ENCODE measurements at regions not wholly inside any gene's neighbourhood (a gene's known extent, or its start where the extent isn't known, plus 50 kb on each side); places are given as distances from the start of the nearest gene placed in this dataset.
"Not testable (repeated sequence)": the region's sequence is repeated elsewhere in the genome, so short reads cannot be mapped to it uniquely, and the experiment has no call there.

GRCh38 chr20:1810926-1811620, 84.1 kb upstream of the SIRPA start:
- DNase-seq (ENCODE audit: low read depth): peak; percentile 37

DNA sequence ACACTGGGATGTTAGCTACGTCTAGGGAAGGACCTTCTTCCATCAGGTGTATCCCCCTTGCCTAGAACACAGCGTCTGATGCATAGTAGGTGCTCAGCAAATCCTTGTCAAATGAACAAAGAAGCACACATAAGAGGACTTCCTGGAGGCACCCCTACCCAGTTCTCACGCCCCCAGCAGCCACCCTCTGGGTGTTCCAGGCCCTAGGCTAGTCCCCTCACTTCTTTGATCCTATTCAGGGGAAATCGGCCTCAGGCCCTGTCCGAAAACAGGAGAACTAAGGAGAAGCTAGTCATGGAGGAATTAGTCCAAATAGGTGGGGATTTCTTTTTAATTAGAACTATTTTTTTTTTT, 84.7 kb upstream of the SIRPA start:
- DNase-seq (ENCODE audit: low read depth): no peak

DNA sequence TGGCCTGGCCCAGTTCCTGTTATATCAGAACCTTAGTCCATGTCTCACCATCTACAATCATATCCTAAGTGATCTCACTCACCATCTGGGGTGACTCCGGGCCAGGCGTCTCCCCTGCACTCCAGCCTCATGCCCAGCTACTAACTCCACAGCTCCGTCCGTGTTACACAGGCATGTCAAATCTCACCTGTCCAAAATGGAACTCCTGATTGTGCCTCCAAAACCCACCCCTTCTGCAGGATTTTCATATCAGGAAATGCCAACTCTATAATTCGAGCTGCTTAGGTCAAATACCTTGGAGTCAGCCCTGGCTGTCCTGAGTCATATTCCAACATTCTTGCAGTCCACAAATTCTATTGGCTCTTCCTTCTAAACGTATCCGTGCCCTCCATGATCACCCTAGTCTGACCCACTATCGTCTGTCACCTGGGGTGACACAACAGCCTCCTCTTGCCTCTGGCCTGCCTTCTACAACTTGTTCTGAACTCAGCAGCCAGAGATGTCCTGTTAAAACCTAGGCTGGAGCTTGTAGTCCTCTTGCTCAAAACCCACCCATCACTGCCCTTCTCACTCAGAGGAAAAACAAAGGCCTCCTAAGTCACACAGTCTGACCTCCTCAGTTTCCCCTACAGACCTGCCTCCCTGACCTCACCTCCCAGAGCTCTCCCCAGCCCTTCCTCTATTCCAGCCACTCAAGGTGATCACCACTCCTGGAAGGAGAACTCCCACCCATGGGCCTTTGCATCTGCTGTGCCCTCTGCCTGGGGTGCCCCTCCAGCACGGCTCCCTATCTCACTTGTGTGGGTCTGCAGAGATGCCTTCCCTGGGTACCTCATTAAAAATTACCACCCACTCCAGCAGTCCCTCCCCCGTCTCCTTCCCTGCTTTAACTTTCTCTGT, 85.3 kb upstream of the SIRPA start:
- DNase-seq (ENCODE audit: low read depth): peak; percentile 53

GRCh38 chr20:1809131-1809572, 86.1 kb upstream of the SIRPA start:
- peak; percentile 72 for DNase-seq (ENCODE audit: low read depth)

DNA sequence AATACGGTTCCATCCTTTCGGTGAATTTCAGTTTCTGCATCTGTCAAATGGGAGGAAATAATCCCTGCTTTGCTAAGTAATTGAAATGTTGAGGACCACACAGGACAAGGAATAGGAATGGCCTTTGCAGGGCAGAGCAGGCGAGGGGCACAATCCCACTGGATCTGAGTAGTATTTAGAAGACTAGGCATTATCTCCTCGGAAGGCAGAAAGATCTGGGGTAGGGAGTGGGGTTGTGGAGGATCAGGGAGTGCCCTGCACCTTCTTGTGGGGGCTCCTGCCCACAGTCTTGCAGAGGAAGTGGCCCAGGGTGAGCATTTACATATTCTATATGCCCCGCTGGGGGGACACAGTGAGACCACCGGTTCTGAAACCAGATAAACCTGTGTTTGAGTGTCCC, 87.1 kb upstream of the SIRPA start:
- DNase-seq (ENCODE audit: low read depth): no peak

GRCh38 chr20:1807394-1807793, 87.8 kb upstream of the SIRPA start:
- DNase-seq (ENCODE audit: low read depth): no peak

DNA sequence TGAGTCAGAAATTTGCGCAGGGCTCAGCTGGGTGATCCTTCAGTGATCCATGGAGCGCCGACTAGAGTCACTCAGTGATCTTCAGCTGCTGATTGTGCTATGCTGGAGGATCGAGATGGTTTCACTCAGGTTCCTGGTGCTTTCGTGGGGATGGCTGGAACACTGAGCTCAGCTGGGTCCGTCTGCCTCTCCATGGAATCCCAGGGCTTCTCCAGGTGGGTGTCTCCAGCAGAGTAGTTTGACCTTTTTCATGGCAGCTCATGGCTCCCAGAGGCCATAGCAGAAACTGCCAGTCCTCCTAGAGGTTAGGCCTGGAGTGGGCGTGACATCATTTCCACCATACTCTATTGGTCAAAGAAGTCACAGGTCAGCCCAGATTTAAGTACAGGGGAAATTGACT, 88.8 kb upstream of the SIRPA start:
- DNase-seq (ENCODE audit: low read depth): no peak

GRCh38 chr20:1805816-1806215, 89.4 kb upstream of the SIRPA start:
- DNase-seq (ENCODE audit: low read depth): no peak

DNA sequence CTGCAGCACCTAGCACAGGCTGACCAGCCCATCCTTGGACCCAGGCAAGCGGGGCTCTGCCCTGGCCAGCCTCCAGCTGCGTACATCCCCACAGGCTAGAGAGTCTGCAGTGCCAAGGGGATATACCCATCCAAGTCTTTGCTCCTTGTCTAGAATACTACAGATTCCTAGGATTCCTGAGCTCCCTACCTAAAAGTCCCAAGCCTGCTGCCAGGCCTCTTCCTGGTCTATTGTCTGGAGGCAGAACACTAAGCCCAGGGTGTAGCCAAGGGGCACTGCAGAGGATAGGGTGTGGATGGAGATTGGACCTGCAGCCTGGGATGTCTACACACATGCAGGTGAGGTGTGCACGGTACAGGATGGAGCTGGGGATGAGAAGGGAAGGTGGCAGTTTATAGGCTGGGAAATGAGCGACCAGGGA, 90.0 kb upstream of the SIRPA start:
- DNase-seq (ENCODE audit: low read depth): no peak

GRCh38 chr20:1804554-1804956, 90.7 kb upstream of the SIRPA start:
- no peak for DNase-seq (ENCODE audit: low read depth)

DNA sequence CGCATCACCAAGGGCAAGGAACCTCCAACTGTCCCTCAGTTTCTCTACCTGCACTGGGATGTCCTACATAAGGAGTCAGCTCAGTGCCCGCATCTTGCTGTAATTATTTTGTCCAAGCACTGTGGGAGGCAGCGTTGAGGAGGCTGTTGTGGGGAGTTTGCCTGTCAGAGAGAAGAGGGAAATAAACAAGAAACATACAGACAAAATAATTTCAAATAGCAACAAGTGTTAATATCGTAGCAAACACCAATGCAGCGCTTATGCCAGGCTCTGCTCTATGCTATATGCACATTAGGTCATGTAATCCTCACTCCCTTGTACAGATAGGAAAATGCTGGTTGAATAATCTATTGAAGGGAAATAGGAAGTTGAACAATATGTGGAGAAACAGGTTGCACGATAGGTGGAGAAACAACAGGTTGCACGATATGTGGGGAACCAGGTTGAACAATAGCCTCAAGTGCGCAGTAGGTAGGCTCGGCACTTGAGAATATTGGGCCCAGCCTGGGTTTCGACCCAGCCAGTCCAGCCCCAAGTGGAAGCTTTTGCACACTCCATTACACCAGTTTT, 91.2 kb upstream of the SIRPA start:
- DNase-seq (ENCODE audit: low read depth): no peak

DNA sequence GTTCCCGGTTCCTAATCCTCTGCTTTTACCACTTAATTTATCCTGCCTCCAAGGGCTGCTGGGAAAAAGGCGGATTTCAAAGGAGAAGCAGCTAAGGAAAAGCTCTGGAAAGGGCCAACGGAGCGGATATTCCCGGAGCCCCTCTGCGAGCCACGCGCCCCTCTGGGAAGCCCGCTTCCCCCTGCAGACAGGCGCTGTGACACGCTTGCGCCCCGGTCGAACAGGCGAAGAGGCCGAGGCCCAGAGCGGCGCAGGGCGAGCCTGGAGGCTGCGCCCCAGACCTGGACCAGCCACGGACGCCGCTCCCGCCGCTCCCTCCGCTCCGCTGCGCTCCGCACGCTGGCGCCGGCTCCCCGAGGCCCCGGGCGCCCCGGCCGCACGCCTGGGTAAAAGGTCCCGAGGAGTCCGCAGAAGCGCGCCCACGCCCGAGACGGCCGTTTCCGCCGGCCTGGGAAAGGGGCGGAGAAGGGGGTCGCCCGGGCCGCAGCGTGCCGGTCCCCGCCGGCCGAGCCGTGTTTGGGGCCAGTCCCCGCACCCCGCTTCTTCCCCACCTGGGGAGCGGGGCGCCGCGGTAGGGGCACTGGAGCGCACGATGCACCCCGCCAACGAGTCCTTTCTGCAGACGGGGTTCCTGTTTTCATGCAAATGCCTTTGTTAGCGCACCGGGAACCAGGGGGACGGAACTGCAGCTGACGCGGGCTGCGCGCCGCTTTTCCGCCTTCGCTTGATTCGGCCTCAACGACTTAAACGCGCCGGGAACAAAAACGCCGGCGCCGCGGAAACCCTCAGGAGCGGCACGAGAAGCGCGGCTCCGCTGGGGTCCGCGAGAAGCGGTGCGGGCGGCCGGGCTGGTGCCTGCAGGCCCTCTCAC, 91.9 kb upstream of the SIRPA start:
- DNase-seq (ENCODE audit: low read depth): peak; percentile 81

GRCh38 chr20:1802385-1803060, 92.7 kb upstream of the SIRPA start:
- DNase-seq (ENCODE audit: low read depth): peak; percentile 69

DNA sequence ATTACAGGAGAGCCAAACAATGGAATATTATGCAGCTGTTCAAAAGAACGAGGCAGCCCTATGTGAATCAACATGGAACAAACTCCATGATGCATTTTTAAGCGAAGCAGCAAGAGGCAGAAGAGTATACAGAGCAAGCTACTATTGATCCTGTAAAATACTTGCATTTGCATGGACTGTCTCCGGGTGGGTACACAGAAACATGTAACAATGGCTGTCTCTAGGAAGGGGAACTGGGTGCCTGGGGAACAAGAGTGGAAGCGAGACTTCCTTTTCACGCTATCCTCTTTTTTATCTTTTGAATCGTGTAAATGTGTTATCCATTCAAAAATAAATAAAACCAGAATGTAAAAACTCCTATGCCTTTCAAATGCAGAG, 93.3 kb upstream of the SIRPA start:
- DNase-seq (ENCODE audit: low read depth): no peak

DNA sequence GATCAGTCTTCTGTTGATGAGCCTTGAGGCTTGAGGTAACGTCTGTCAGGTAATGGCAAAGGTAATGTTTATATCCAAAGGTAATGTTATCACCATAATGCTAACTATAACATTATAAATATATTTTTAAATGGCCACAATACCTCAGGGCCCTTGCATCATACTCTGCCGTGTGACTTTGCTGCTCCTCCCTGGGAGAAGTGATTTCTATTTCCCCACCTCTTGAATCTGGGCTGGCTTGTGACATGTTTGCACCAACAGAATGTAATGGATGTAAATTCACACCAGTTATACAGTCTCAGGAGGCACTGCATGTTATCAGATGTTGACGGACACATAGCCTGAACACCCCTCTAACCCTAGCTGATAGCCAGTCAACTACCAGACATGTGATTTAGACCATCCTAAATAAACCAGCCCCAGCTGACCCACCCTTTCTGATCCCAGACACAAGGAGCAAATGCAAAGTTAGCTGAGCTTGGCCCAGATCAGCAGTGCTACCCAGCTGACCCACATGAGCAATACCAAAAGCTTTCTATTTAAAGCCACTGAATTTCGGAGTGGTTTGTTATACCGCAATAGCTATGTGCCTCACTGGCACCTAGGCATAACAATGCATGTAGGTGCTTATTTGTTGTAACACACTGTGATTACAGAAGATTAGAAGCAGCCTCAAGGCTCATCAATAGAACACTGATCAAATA, 93.8 kb upstream of the SIRPA start:
- no peak for DNase-seq (ENCODE audit: low read depth)

- peak; percentile 57 for DNase-seq (ENCODE audit: low read depth)
Observed at GRCh38 chr20:1800777-1801176, 94.4 kb upstream of the SIRPA start.

DNA sequence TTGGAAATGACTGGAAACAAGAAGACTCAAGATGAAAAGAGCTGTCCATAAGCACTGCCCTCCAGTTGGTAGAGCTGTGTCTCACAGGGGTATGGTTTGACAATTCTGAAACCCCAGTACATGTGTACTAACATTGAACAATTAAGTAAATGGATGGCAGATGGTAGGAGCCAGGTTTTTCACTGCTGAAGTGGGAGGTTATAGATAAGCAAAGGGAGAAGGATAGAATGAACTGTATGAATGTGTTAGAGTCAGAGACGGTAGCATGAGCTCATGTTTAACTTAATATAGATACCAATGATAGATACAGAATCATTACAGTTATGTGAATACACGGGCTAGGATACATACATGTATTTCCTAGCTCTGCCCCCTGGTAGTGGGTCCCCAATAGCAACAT, 95.0 kb upstream of the SIRPA start:
- no peak for DNase-seq (ENCODE audit: low read depth)

DNA sequence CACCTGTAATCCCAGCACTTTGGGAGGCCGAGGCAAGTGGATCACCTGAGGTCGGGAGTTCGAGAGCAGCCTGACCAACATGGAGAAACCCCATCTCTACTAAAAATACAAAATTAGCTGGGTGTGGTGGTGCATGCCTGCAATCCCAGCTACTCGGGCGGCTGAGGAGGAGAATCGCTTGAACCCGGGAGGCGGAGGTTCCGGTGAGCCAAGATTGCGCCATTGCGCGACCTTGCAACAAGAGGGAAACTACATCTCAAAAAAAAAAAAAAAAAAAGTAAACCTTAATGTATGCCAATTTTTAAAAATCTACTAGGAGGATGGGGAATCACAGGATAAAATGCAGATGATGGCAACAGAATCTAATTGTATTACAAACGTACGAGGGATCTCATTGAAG, 95.5 kb upstream of the SIRPA start:
- not testable (repeated sequence) for DNase-seq (ENCODE audit: low read depth)

- DNase-seq (ENCODE audit: low read depth): no peak
Observed at GRCh38 chr20:1798982-1799381, 96.2 kb upstream of the SIRPA start.

DNA sequence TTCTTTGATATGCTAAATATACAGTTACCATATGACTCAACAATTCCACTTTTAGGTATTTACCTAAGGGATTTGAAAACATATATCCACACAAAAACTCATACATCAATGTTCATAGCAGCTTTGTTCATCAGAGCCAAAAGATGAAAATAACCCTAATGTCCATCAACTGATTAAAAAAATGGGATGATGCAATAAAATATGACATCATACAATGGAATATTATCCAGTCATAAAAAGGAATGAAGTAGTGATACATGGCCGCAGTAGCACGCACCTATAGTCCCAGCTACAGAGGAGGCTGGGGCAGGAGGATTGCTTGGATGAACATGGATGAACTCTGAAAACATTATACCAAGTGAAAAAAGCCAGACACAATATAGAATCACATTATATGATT, 101.4 kb upstream of the SIRPA start:
- DNase-seq (ENCODE audit: low read depth): no peak

- DNase-seq (ENCODE audit: low read depth): no peak
Observed at GRCh38 chr20:1792274-1792673, 102.9 kb upstream of the SIRPA start.

Measured in iris pigment epithelial cell (primary cell).